Testis (tissue), 2 donors: ENCODE measurements at regions not wholly inside any gene's neighbourhood (a gene's known extent, or its start where the extent isn't known, plus 50 kb on each side); places are given as distances from the start of the nearest gene placed in this dataset.

ENCODE experiments used
- DNase-seq: peaks from one replicate; pipeline ENCODE4 v3.0.0-alpha.2; 2019
- H3K27ac ChIP-seq, 2 donors: fragments of 200-600 bp; sonication (generic); one replicate each; pipeline ENCODE4 v1.5.1; 2019
- H3K27me3 ChIP-seq: fragments of 200-600 bp; sonication (generic); one replicate; pipeline ENCODE4 v1.5.1; 2019
- H3K36me3 ChIP-seq: fragments of 200-600 bp; sonication (generic); one replicate; pipeline ENCODE4 v1.5.1; 2017; ENCODE audit warnings: low read depth; ENCODE audit errors: missing control alignments
- H3K4me1 ChIP-seq: fragments of 200-600 bp; sonication (generic); one replicate; pipeline ENCODE4 v1.5.1; 2019
- H3K4me3 ChIP-seq, 2 donors: fragments of 200-600 bp; sonication (generic); one replicate each; pipeline ENCODE4 v1.5.1; 2017 to 2019
- H3K9me3 ChIP-seq: fragments of 200-600 bp; sonication (generic); one replicate; pipeline ENCODE4 v1.5.1; 2017
- POLR2A ChIP-seq: fragments of 450-650 bp; IDR thresholded peaks from one replicate; pipeline ENCODE4 v1.6.1; 2017; ENCODE audit warnings: antibody characterized with exemption, mild to moderate bottlenecking, moderate library complexity
- WGBS, 2 donors: methylation state at CpG; one replicate each; pipeline ENCODE4 v1.1.5; 2018; 5-methylcytosine and 5-hydroxymethylcytosine counted together
- intact Hi-C: fragments of 100-400 bp; cut with DNase I; formaldehyde crosslinking; loops from one replicate; pipeline ENCODE4 v1.15.1; 2023; ENCODE audit warnings: low total_unique reads
- TF ChIP-seq, protein P1 (sequence below), 3 experiments: fragments of 450-650 bp in 2 of 3; fragments of 200-600 bp in 1 of 3; sonication (generic) in 1 of 3; IDR thresholded peaks; one replicate each; pipeline ENCODE4 v1.5.1; 2016 to 2019; ENCODE audit warnings: antibody characterized with exemption in 3 of 3, mild to moderate bottlenecking in 2 of 3, moderate library complexity in 1 of 3

DNA sequence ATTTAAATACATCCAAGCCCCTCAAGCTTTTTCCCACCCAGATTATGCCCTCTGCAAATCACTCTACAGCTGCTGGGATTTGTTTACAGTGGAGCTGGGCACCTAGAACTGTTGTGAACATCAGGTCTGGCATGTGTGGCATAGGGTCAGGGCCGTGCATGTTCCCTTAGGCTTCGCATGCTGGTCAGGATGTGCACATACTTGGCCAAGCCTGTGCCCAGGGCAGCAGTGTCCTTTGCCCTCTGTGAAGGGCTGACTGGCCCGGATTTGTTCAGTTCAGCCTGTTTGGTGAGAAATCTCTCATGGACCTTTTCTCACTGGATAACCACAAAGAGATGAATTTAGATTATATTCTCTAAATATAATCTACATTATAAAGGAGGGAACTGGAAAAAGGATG is 471.9 kb downstream of the TRIML1 start:
- no peak overlapping the region for H3K4me3 ChIP-seq
- TF ChIP-seq, protein P1, sequence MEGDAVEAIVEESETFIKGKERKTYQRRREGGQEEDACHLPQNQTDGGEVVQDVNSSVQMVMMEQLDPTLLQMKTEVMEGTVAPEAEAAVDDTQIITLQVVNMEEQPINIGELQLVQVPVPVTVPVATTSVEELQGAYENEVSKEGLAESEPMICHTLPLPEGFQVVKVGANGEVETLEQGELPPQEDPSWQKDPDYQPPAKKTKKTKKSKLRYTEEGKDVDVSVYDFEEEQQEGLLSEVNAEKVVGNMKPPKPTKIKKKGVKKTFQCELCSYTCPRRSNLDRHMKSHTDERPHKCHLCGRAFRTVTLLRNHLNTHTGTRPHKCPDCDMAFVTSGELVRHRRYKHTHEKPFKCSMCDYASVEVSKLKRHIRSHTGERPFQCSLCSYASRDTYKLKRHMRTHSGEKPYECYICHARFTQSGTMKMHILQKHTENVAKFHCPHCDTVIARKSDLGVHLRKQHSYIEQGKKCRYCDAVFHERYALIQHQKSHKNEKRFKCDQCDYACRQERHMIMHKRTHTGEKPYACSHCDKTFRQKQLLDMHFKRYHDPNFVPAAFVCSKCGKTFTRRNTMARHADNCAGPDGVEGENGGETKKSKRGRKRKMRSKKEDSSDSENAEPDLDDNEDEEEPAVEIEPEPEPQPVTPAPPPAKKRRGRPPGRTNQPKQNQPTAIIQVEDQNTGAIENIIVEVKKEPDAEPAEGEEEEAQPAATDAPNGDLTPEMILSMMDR (IDR thresholded peaks at IDR 0.05) = no peak
- TF ChIP-seq POLR2A = no peak
- H3K36me3 ChIP-seq = no peaks in the 10 kb centered on the region
- intact Hi-C loops = no loop called here
- no peaks in the 10 kb centered on the region for H3K9me3 ChIP-seq
- no peak overlapping the region for H3K27ac ChIP-seq
- H3K27me3 ChIP-seq = no peaks in the 10 kb centered on the region
- WGBS, 2 donors = 86 to 94% methylated on average over 3 of the region's 3 CpGs
- DNase-seq = no peak
- no peaks in the 10 kb centered on the region for H3K4me1 ChIP-seq

DNA sequence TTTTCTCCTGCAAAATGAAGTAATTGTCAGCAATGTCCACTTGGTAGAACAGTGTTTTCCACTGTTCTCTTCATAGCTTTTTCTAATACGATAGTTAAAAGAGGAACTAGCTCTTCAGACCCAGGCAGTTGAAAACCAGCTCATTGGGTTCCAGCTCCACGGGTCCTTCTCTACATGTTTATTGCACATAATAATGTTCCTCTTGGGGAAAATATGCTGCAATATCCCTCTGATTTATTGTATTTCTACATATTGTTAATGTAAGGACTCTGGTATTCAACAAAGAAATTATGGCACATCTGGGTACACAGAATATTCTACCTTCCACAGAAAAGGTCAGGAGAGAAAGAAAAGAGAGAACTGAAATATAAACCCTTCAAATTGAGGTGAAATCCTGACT is 473.4 kb downstream of the TRIML1 start:
- H3K36me3 ChIP-seq = no peaks in the 10 kb centered on the region
- no peaks in the 10 kb centered on the region for H3K9me3 ChIP-seq
- DNase-seq = no peak
- intact Hi-C loops = no loop called here
- H3K27ac ChIP-seq = no peak overlapping the region
- no peak overlapping the region for H3K4me3 ChIP-seq
- WGBS, 2 donors = 43 to 62% methylated on average over 2 of the region's 2 CpGs
- no peak for TF ChIP-seq POLR2A
- TF ChIP-seq, protein P1 (IDR thresholded peaks at IDR 0.05) = no peak
- H3K27me3 ChIP-seq = no peaks in the 10 kb centered on the region
- H3K4me1 ChIP-seq = no peaks in the 10 kb centered on the region

DNA sequence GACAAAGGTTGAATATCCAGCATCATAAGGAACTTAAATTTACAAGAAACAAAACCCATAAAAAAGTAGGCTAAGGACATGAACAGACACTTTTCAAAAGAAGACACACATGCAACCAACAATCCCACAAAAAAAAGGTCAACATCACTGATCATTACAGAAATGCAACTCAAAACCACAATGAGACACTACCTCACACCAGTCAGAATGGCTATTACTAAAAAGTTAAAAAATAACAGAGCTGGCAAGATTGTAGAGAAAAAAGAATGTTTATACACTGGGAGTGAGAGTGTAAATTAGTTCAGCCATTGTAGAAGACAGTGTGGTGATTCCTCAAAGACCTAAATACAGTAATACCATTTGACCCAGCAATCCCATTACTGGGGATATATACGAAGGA is 474.7 kb downstream of the TRIML1 start:
- Histone ChIP-seq H3K9me3 (no peaks in the 10 kb centered on the region), H3K4me3 (no peak overlapping the region), H3K4me1 (no peaks in the 10 kb centered on the region), H3K27ac (no peak overlapping the region), H3K36me3 (no peaks in the 10 kb centered on the region), H3K27me3 (no peaks in the 10 kb centered on the region)
- intact Hi-C loops = no loop called here
- TF ChIP-seq POLR2A = no peak
- TF ChIP-seq, protein P1 (IDR thresholded peaks at IDR 0.05) = no peak
- 67 to 79% methylated on average over 1 of the region's 1 CpG for WGBS, 2 donors
- no peak for DNase-seq

DNA sequence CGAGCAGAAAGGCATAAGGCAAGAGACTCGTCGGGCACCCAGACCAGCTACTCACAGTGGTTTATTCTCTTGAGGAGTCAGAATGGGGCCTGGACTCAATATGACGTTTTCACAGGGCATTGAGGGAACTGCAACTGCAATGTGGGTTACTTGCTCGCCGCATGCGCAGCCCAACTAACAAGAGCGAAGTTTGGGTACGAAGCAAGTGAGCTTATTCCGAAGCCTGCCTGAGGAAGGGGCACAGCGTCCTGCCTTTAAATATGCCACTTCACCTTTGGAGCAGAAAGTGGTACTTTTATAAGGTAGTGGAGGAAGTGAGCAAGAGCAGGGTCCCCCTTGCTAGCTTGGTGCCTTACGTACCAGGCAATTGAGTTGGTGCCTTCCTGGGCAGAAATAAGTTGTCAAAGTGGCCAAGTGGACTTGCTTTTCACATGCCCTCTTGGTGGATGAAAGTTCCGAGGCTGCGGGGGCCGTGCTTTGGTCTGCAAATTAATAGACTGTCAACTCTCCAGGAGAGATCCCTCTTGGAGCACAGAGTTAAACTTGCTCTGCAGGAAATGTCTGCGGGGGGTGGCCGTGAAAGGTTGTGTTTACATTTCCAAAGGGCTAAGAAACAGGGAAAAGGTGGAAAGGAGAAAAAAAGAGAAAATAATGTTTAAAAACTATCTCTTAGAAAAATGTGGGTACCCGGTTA is 480.4 kb downstream of the TRIML1 start:
- Histone ChIP-seq H3K4me3 (no peak overlapping the region), H3K27ac (no peak overlapping the region), H3K36me3 (no peaks in the 10 kb centered on the region), H3K9me3 (no peaks in the 10 kb centered on the region), H3K27me3 (no peaks in the 10 kb centered on the region), H3K4me1 (no peaks in the 10 kb centered on the region)
- 50 to 62% methylated on average over 18 of the region's 18 CpGs for WGBS, 2 donors
- TF ChIP-seq POLR2A = no peak
- TF ChIP-seq, protein P1 (IDR thresholded peaks at IDR 0.05) = no peak
- DNase-seq = no peak
- intact Hi-C loops = no loop called here

DNA sequence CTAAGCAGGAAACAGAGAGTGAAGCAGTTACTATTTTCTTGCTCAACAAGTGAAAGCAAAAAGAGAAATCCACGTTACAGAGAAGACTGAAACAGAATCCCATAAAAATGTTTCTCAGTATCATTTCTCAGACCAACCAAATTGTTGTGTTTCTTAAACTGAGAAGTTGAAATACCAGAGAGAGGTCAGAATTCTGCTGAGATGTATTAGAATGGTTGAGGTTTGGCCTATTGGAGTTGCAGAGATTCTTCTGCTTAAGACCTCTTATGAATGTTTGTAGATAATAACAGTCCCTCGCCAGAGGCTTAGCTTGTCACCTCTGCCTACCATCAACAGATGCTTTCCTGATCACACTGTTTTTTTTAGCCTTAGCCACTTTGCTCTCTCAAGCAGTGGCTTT is 481.4 kb downstream of the TRIML1 start:
- DNase-seq = no peak
- Histone ChIP-seq H3K36me3 (no peaks in the 10 kb centered on the region), H3K27me3 (no peaks in the 10 kb centered on the region), H3K4me3 (no peak overlapping the region), H3K9me3 (no peaks in the 10 kb centered on the region), H3K4me1 (no peaks in the 10 kb centered on the region), H3K27ac (no peak overlapping the region)
- TF ChIP-seq, protein P1 (IDR thresholded peaks at IDR 0.05) = no peak
- no peak for TF ChIP-seq POLR2A
- intact Hi-C loops = no loop called here
- 65 to 66% methylated on average over 2 of the region's 2 CpGs for WGBS, 2 donors
